SK-N-SH treated with all-trans-retinoic acid at 6 μM for 48 hours (cell line): ENCODE measurements at regions not wholly inside any gene's neighbourhood (a gene's known extent, or its start where the extent isn't known, plus 50 kb on each side); places are given as distances from the start of the nearest gene placed in this dataset.

Experiments used
- BACH2 ChIP-seq: fragments of 250-450 bp; sonication (Bioruptor Pico); IDR thresholded peaks from 2 replicates; pipeline ENCODE4 v1.9.0; 2021; ENCODE audit warnings: mild to moderate bottlenecking, borderline replicate concordance
- CREB5 ChIP-seq: fragments of 250-450 bp; sonication (Bioruptor Pico); IDR thresholded peaks from 2 replicates; pipeline ENCODE4 v1.5.1; 2020; ENCODE audit warnings: low read depth, mild to moderate bottlenecking, moderate library complexity
- ZFP3 ChIP-seq: fragments of 250-450 bp; sonication (Bioruptor Pico); IDR thresholded peaks from 2 replicates; pipeline ENCODE4 v1.5.0; 2020; ENCODE audit warnings: mild to moderate bottlenecking, moderate library complexity
- ZFP30 ChIP-seq: fragments of 450-650 bp; formaldehyde crosslinking; IDR thresholded peaks from 2 replicates; pipeline ENCODE4 v1.5.0; 2022; ENCODE audit warnings: mild to moderate bottlenecking, moderate library complexity
- TF ChIP-seq, protein P1 (sequence below): fragments of 250-450 bp; sonication (Bioruptor Pico); IDR thresholded peaks from 2 replicates; pipeline ENCODE4 v1.8.0; 2020; ENCODE audit warnings: mild to moderate bottlenecking, moderate library complexity, borderline replicate concordance

GRCh38 chr14:101130861-101131260 lies 227.3 kb upstream of the RTL1 start:
- TF ChIP-seq ZFP3 (CRISPR knock-in tag) (no peak), CREB5 (CRISPR knock-in tag) (no peak), ZFP30 (CRISPR knock-in tag) (no peak), BACH2 (no peak)
- TF ChIP-seq, protein P1, sequence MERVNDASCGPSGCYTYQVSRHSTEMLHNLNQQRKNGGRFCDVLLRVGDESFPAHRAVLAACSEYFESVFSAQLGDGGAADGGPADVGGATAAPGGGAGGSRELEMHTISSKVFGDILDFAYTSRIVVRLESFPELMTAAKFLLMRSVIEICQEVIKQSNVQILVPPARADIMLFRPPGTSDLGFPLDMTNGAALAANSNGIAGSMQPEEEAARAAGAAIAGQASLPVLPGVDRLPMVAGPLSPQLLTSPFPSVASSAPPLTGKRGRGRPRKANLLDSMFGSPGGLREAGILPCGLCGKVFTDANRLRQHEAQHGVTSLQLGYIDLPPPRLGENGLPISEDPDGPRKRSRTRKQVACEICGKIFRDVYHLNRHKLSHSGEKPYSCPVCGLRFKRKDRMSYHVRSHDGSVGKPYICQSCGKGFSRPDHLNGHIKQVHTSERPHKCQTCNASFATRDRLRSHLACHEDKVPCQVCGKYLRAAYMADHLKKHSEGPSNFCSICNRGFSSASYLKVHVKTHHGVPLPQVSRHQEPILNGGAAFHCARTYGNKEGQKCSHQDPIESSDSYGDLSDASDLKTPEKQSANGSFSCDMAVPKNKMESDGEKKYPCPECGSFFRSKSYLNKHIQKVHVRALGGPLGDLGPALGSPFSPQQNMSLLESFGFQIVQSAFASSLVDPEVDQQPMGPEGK (CRISPR knock-in tag) = no peak
